Pancreas (tissue), 10 donors: ENCODE measurements at regions not wholly inside any gene's neighbourhood (a gene's known extent, or its start where the extent isn't known, plus 50 kb on each side); places are given as distances from the start of the nearest gene placed in this dataset.

Experiments
- ATAC-seq, 4 donors: fragments of 200-7000 bp; cut with Tn5 transposase; one replicate each; pipeline versions ENCODE4 v1.8.0 to v1.9.1; 2020; ENCODE audit warnings: mild to moderate bottlenecking in 4 of 4, moderate library complexity in 4 of 4
- DNase-seq, 6 donors: peaks; one replicate each; pipeline ENCODE4 v3.0.0-alpha.2; 2020
- FAIRE-seq: peaks from 2 replicates; lab custom pipeline; 2012; peaks lifted over from hg19 to GRCh38; lab: Jason Lieb, UNC
- H3K27ac ChIP-seq, 4 donors: fragments of 200-600 bp; sonication (generic); 1 replicate in 3 of 4; 2 replicates in 1 of 4; pipeline versions ENCODE4 v1.5.0 to v1.8.0; 2020
- H3K27me3 ChIP-seq, 4 donors: fragments of 200-600 bp; one replicate each; pipeline ENCODE4 v1.8.0; 2021
- H3K36me3 ChIP-seq, 3 donors: fragments of 200-600 bp; sonication (generic) in 1 of 3; one replicate each; pipeline versions ENCODE4 v1.5.0 to v1.8.0; 2020 to 2021
- H3K4me1 ChIP-seq, 3 donors: fragments of 200-600 bp; one replicate each; pipeline ENCODE4 v1.8.0; 2021
- H3K4me3 ChIP-seq, 4 donors: fragments of 200-600 bp; sonication (generic) in 2 of 4; one replicate each; pipeline versions ENCODE4 v1.5.0 to v1.8.0; 2020 to 2021
- H3K9me3 ChIP-seq, 4 donors: fragments of 200-600 bp; one replicate each; pipeline ENCODE4 v1.8.0; 2021
- CTCF ChIP-seq, 4 donors: fragments of 200-600 bp; sonication (generic) in 3 of 4; IDR thresholded peaks; one replicate each; pipeline versions ENCODE4 v1.5.0 to v1.8.0; 2021; ENCODE audit warnings: antibody characterized with exemption in 4 of 4
- WGBS, 2 donors: extraction: QIAGEN DNeasy Blood & Tissue Kit; methylation state at CpG; one replicate each; pipeline ENCODE4 v1.1.7; 2013; 5-methylcytosine and 5-hydroxymethylcytosine counted together
- intact Hi-C, 3 donors: fragments of 100-400 bp; cut with DNase I; formaldehyde crosslinking; loops; one replicate each; pipeline versions ENCODE4 v1.11.1 to v1.14.2; 2022
- donor health status: healthy with polysubstance abuse.
- donor health status: DM: no; HTN: no; CAD: no; lungs with moderate emphysema.
- donor health status: DM: no; HTN: no; CAD: no.
- donor health status: control.
- donor health status: control.
- donor health status: Bipolar disorder and iron deficiency.
- donor health status: DM: yes; HTN: yes; CAD: no.
- donor health status: DM: no; HTN: no; CAD: no.
- donor health status: DM: no; HTN: no; CAD: no.
- donor health status: DM: yes; HTN: yes; CAD: no.

- TF ChIP-seq CTCF (IDR thresholded peaks at IDR 0.05) = no peak
- ATAC-seq (no peak), FAIRE-seq (no peak), DNase-seq (no peak)
- 86 to 92% methylated on average over 4 of the region's 4 CpGs for WGBS, 2 donors
- H3K9me3 ChIP-seq = no peaks in the 10 kb centered on the region
- no peaks in the 10 kb centered on the region for H3K36me3 ChIP-seq
- no peak overlapping the region for H3K27ac ChIP-seq
- intact Hi-C loops = no loop called here
- H3K4me1 ChIP-seq = peaks cover 17 to 37% (median 18%) of the 10 kb centered on the region in 3 donors
- H3K4me3 ChIP-seq = no peak overlapping the region
- H3K27me3 ChIP-seq = no peaks in the 10 kb centered on the region
These were observed 83.5 kb downstream of the FEM1C start for GRCh38 chr5:115461093-115461492.

GRCh38 chr5:115460472-115460871 is 84.1 kb downstream of the FEM1C start:
- TF ChIP-seq CTCF (IDR thresholded peaks at IDR 0.05) = no peak
- FAIRE-seq (no peak), DNase-seq (peak in 2 of 6 donors; percentile 34 to 36), ATAC-seq (peak in 2 of 4 donors; percentile 14 to 33)
- Histone ChIP-seq H3K36me3 (no peaks in the 10 kb centered on the region), H3K4me1 (peaks cover 18 to 37% (median 21%) of the 10 kb centered on the region in 3 donors), H3K4me3 (no peak overlapping the region), H3K9me3 (no peaks in the 10 kb centered on the region), H3K27ac (peak overlapping the region in 1 of 4 donors; percentile 9), H3K27me3 (no peaks in the 10 kb centered on the region)
- WGBS, 2 donors = 53 to 56% methylated on average over 2 of the region's 2 CpGs
- intact Hi-C loops = no loop called here

GRCh38 chr5:115459855-115460341 is 84.7 kb downstream of the FEM1C start:
- WGBS, 2 donors = 75 to 92% methylated on average over 1 of the region's 1 CpG
- DNase-seq (no peak), ATAC-seq (no peak), FAIRE-seq (no peak)
- Histone ChIP-seq H3K27ac (peak overlapping the region in 1 of 4 donors; percentile 9), H3K4me1 (peaks cover 18 to 43% (median 22%) of the 10 kb centered on the region in 3 donors), H3K4me3 (no peak overlapping the region), H3K36me3 (no peaks in the 10 kb centered on the region), H3K27me3 (no peaks in the 10 kb centered on the region), H3K9me3 (no peaks in the 10 kb centered on the region)
- TF ChIP-seq CTCF (IDR thresholded peaks at IDR 0.05) = no peak
- intact Hi-C loops = no loop called here

- Histone ChIP-seq H3K36me3 (no peaks in the 10 kb centered on the region), H3K9me3 (no peaks in the 10 kb centered on the region), H3K27me3 (no peaks in the 10 kb centered on the region), H3K27ac (peak overlapping the region; percentile 63 to 79 (median 76)), H3K4me1 (peaks cover 19 to 39% (median 35%) of the 10 kb centered on the region in 3 donors), H3K4me3 (no peak overlapping the region)
- DNase-seq = no peak
- no peak for TF ChIP-seq CTCF (IDR thresholded peaks at IDR 0.05)
- no peak for ATAC-seq
- WGBS, 2 donors = 33 to 35% methylated on average over 1 of the region's 1 CpG
- intact Hi-C loops = no loop called here
- no peak for FAIRE-seq
These were observed 86.2 kb downstream of the FEM1C start for GRCh38 chr5:115458416-115458815.

- 13 to 16% methylated on average over 4 of the region's 4 CpGs for WGBS, 2 donors
- DNase-seq (peak in 5 of 6 donors; percentile 48 to 78 (median 70)), ATAC-seq (peak; percentile 76 to 87 (median 81)), FAIRE-seq (no peak)
- peak overlapping the region; percentile 63 to 79 (median 76) for H3K27ac ChIP-seq
- peaks cover 23 to 44% (median 37%) of the 10 kb centered on the region in 3 donors for H3K4me1 ChIP-seq
- H3K27me3 ChIP-seq = no peaks in the 10 kb centered on the region
- intact Hi-C loops = no loop called here
- no peaks in the 10 kb centered on the region for H3K9me3 ChIP-seq
- H3K4me3 ChIP-seq = no peak overlapping the region
- H3K36me3 ChIP-seq = no peaks in the 10 kb centered on the region
- TF ChIP-seq CTCF (IDR thresholded peaks at IDR 0.05) = no peak
These were observed 86.6 kb downstream of the FEM1C start for GRCh38 chr5:115458003-115458409.
